ENCODE measurements at regions not wholly inside any gene's neighbourhood (a gene's known extent, or its start where the extent isn't known, plus 50 kb on each side); places are given as distances from the start of the nearest gene placed in this dataset.

GRCh38 chr3:99485286-99485685 is 153.1 kb upstream of the COL8A1 start:
- TF ChIP-seq CTCF (IDR thresholded peaks at IDR 0.05; ENCODE audit: low read depth, low read length), result no peak
- Histone ChIP-seq H3K27me3 (ENCODE audit: control insufficient read depth, insufficient read depth, low read length) (no peaks in the 10 kb centered on the region), H3K27ac (ENCODE audit: low read depth, low read length) (no peak overlapping the region), H3K4me3 (ENCODE audit: low read depth, low read length) (no peak overlapping the region), H3K9me3 (ENCODE audit: control insufficient read depth, insufficient read depth, low read length) (peaks cover 3% of the 10 kb centered on the region; the same call in 1 of the 2 replicates)
- ChIA-PET CTCF (interaction anchor here (0.8 kb wide), 1 partner anchor 13 kb away, joined by 4 read pairs; no protein-coding TSS in a partner anchor), POLR2A (no interaction called here)
- no peak for DNase-seq (ENCODE audit: low read depth, low spot score)

GRCh38 chr3:99484871-99485270 is 153.5 kb upstream of the COL8A1 start:
- CTCF ChIA-PET, result no interaction called here
- no peaks in the 10 kb centered on the region for H3K27me3 ChIP-seq (ENCODE audit: control insufficient read depth, insufficient read depth, low read length)
- POLR2A ChIA-PET, result no interaction called here
- TF ChIP-seq CTCF (IDR thresholded peaks at IDR 0.05; ENCODE audit: low read depth, low read length), result no peak
- no peak overlapping the region for H3K4me3 ChIP-seq (ENCODE audit: low read depth, low read length)
- DNase-seq (ENCODE audit: low read depth, low spot score), result no peak
- H3K27ac ChIP-seq (ENCODE audit: low read depth, low read length), result no peak overlapping the region
- peaks cover 3% of the 10 kb centered on the region; the same call in 1 of the 2 replicates for H3K9me3 ChIP-seq (ENCODE audit: control insufficient read depth, insufficient read depth, low read length)

GRCh38 chr3:99483841-99484240 is 154.6 kb upstream of the COL8A1 start:
- H3K27me3 ChIP-seq (ENCODE audit: control insufficient read depth, insufficient read depth, low read length), result no peaks in the 10 kb centered on the region
- ChIA-PET POLR2A (no interaction called here), CTCF (no interaction called here)
- DNase-seq (ENCODE audit: low read depth, low spot score), result no peak
- no peak overlapping the region for H3K4me3 ChIP-seq (ENCODE audit: low read depth, low read length)
- H3K27ac ChIP-seq (ENCODE audit: low read depth, low read length), result no peak overlapping the region
- peaks cover 3% of the 10 kb centered on the region; the same call in 1 of the 2 replicates for H3K9me3 ChIP-seq (ENCODE audit: control insufficient read depth, insufficient read depth, low read length)
- no peak for TF ChIP-seq CTCF (IDR thresholded peaks at IDR 0.05; ENCODE audit: low read depth, low read length)

GRCh38 chr3:99482191-99482590 is 156.2 kb upstream of the COL8A1 start:
- CTCF ChIA-PET, result interaction anchor here (0.7 kb wide), 1 partner anchor 21 kb away, joined by 3 read pairs; no protein-coding TSS in a partner anchor
- DNase-seq (ENCODE audit: low read depth, low spot score), result no peak
- no peak for TF ChIP-seq CTCF (IDR thresholded peaks at IDR 0.05; ENCODE audit: low read depth, low read length)
- POLR2A ChIA-PET, result no interaction called here
- Histone ChIP-seq H3K27me3 (ENCODE audit: control insufficient read depth, insufficient read depth, low read length) (no peaks in the 10 kb centered on the region), H3K9me3 (ENCODE audit: control insufficient read depth, insufficient read depth, low read length) (peaks cover 3% of the 10 kb centered on the region; the same call in 1 of the 2 replicates), H3K4me3 (ENCODE audit: low read depth, low read length) (no peak overlapping the region), H3K27ac (ENCODE audit: low read depth, low read length) (no peak overlapping the region)

- TF ChIP-seq CTCF (IDR thresholded peaks at IDR 0.05; ENCODE audit: low read depth, low read length), result no peak
- Histone ChIP-seq H3K4me3 (ENCODE audit: low read depth, low read length) (no peak overlapping the region), H3K27me3 (ENCODE audit: control insufficient read depth, insufficient read depth, low read length) (no peaks in the 10 kb centered on the region), H3K27ac (ENCODE audit: low read depth, low read length) (no peak overlapping the region), H3K9me3 (ENCODE audit: control insufficient read depth, insufficient read depth, low read length) (no peaks in the 10 kb centered on the region; the same call in 1 of the 2 replicates)
- ChIA-PET CTCF (interaction anchor here (0.7 kb wide), 1 partner anchor 22 kb away, joined by 3 read pairs; no protein-coding TSS in a partner anchor), POLR2A (no interaction called here)
- DNase-seq (ENCODE audit: low read depth, low spot score), result no peak
Measured at GRCh38 chr3:99481561-99481960, 156.8 kb upstream of the COL8A1 start.

Data from AG04450 (cell line).